HS-5 (cell line): ENCODE measurements at regions not wholly inside any gene's neighbourhood (a gene's known extent, or its start where the extent isn't known, plus 50 kb on each side); places are given as distances from the start of the nearest gene placed in this dataset.

ENCODE experiments used
- DNase-seq: peaks from one replicate; pipeline ENCODE4 v3.0.0-alpha.2; 2012; ENCODE audit warnings: low read depth

GRCh38 chr5:123755653-123756317 is 243.8 kb downstream of the CSNK1G3 start:
- DNase-seq = peak; percentile 54

GRCh38 chr5:123754908-123755307 is 242.9 kb downstream of the CSNK1G3 start:
- no peak for DNase-seq

- no peak for DNase-seq
Observed at GRCh38 chr5:123753937-123754891, 242.2 kb downstream of the CSNK1G3 start.

- no peak for DNase-seq
Observed at GRCh38 chr5:123753180-123753936, 241.4 kb downstream of the CSNK1G3 start.

- DNase-seq = peak; percentile 71
Observed at GRCh38 chr5:123752552-123753179, 240.7 kb downstream of the CSNK1G3 start.

- no peak for DNase-seq
Observed at GRCh38 chr5:123751670-123752069, 239.7 kb downstream of the CSNK1G3 start.

GRCh38 chr5:123748239-123748638 is 236.3 kb downstream of the CSNK1G3 start:
- DNase-seq = no peak

- no peak for DNase-seq
Observed at GRCh38 chr5:123746683-123747360, 234.8 kb downstream of the CSNK1G3 start.

GRCh38 chr5:123743990-123744583 is 232.1 kb downstream of the CSNK1G3 start:
- no peak for DNase-seq

GRCh38 chr5:123735384-123735783 is 223.4 kb downstream of the CSNK1G3 start:
- DNase-seq = no peak

GRCh38 chr5:123732257-123732656 is 220.3 kb downstream of the CSNK1G3 start:
- no peak for DNase-seq

GRCh38 chr5:123722451-123722850 is 210.5 kb downstream of the CSNK1G3 start:
- no peak for DNase-seq

GRCh38 chr5:123721675-123722276 is 209.8 kb downstream of the CSNK1G3 start:
- DNase-seq = no peak

- DNase-seq = no peak
Observed at GRCh38 chr5:123720955-123721354, 209.0 kb downstream of the CSNK1G3 start.

GRCh38 chr5:123720339-123720738 is 208.4 kb downstream of the CSNK1G3 start:
- DNase-seq = no peak

GRCh38 chr5:123719004-123719403 is 207.0 kb downstream of the CSNK1G3 start:
- no peak for DNase-seq

- no peak for DNase-seq
Observed at GRCh38 chr5:123718238-123718637, 206.3 kb downstream of the CSNK1G3 start.

GRCh38 chr5:123717139-123717538 is 205.2 kb downstream of the CSNK1G3 start:
- peak; percentile 31 for DNase-seq

GRCh38 chr5:123710031-123710430 is 198.1 kb downstream of the CSNK1G3 start:
- no peak for DNase-seq

GRCh38 chr5:123709422-123709821 is 197.4 kb downstream of the CSNK1G3 start:
- DNase-seq = no peak
